ENCODE measurements at regions not wholly inside any gene's neighbourhood (a gene's known extent, or its start where the extent isn't known, plus 50 kb on each side); places are given as distances from the start of the nearest gene placed in this dataset.
"Not testable (repeated sequence)": the region's sequence is repeated elsewhere in the genome, so short reads cannot be mapped to it uniquely, and the experiment has no call there.

GRCh38 chr21:14903172-14903865 lies 161.5 kb downstream of the NRIP1 start:
- no peak for DNase-seq

DNA sequence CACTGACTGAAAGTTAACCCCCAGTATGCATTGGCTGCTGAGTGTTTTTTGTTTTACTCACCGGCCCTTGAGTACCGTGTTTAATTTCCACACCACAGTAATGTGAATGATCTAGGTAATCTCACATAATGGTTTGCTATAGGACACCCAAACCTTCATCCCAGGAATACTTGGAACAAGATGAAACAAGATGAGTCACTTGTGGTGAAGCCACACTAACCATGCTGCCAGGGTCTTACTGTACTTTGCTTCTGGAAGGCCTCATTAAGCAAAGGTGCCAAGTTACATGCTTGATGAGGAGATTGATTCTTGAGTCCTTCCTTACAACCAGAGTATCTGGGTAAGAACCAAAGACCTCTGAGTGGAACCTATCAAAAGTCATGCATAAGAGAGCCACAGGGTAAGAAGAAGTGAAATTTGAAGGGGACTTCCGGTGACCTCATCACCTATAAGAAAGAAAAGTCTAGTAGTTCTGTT lies 163.3 kb downstream of the NRIP1 start:
- DNase-seq = no peak

DNA sequence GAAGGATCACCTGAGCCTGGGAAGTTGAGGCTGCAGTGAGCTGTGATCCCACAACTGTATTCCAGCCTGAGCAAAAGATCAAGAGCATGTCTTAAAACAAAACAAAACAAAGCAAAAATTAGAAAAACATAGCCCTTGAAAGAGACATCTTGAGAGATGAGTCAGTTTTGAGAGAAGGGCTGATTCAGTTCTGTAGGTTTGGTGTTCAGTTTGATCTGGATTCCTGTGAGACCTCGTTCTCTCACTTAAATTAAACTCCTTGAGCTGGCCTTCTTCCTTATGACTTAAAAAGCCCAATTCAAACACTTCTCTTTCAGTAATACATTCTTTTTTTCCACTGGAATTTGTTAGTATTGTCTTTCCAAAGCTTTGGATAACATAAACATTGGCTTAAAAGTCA lies 164.2 kb downstream of the NRIP1 start:
- DNase-seq = no peak

DNA sequence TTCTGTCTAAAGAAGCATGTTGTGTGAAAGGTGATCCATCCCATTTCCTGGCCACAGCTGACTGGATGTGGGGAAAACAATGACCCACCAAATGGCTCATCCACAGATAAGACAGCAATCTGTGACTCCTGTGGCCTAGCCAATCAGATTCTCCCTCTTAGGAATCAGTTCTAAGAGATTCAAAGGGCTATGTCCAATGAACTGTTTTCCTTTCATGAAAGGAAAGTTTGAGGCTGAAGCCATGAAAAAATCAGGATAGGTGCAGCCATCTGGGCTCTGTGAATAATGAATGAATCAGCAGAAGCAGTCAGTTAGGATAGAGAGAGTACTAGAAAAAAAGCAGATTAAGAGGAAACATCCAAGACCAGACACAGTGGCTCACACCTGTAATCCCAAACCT lies 164.7 kb downstream of the NRIP1 start:
- no peak for DNase-seq

DNA sequence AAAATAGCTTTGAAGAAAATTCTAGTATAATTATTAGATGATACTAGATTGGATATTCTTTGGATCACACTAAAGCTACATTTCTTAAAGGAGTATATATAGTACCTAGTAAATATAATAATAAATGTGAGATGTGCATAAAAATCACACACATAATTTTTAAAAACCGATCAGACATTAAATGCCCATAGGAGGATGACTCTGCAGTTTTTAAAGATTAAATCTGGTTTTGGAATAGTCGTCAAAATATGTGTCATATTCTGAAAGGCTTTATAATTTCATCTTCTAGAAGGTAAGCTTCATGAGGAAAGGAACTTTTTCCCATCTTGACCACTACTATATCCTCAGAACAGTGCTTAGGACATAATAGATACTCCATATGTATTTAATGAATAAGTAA lies 169.0 kb downstream of the NRIP1 start:
- no peak for DNase-seq

DNA sequence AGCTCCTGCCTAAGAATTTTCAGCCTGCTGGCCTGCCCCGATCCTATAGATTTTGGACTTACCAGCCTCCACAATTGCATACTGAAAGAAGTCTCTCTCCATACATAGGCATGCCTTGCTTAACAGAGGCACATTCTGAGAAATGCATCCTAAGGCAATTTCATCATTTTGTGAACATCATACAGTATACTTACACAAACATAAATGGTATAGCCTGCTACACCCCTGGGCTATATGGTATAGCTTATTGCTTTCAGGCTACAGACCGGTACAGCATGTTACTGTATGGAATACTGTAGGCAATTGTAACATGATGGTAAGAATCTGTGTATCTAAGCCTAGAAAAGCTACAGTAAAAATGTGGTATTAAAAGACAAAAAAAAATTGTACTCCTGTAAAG lies 174.7 kb downstream of the NRIP1 start:
- no peak for DNase-seq

DNA sequence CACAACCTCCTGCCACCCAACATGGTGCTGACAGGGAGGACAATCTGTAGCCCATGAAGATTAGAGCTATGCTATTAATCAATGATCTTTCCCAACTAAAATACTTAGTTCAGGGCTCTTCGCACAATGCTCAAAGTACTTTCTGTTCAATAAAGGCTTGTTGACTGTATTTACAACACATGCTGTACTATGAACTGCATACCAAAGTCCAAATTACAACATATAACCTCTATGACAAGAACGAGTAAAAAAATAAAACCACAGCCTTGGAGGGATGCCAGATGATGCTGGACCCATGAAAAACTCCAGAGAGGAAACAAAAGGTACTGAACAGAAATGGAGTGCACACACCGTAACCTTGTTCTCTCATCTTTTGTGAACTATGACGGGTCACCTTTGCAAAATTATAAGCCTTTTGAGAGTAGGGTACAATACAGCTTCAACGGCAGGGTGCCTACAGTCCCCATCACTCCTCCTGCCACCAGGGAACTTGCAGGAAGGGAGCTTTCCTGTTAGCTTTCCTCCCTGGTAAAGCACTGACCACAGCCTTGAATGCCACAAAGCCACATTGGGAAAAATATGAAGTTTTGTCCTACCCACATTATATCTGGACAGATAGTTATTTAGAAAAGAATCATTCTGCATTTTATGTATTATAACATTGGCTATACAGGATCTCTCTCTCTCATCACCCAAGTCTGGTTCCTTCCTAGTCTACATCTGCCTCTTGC lies 175.6 kb downstream of the NRIP1 start:
- no peak for DNase-seq

DNA sequence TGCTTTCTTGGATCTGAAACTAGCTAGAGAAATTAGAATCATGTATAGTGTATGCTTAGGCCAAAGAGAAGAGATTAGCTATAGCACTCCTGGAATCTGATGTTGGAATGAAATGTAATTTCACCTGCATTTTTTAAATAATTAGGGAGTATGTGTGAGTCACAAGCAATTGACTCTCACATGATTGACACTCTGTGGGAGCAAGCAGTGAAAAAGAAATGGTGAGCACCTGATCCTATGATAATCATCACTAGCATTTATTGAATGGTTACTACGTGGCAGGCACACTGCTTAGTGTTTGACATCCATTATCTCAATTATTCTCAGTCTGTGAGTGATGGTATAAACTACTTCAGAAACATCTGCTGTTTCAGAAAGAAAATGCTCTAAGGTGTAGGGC lies 176.6 kb downstream of the NRIP1 start:
- no peak for DNase-seq

DNA sequence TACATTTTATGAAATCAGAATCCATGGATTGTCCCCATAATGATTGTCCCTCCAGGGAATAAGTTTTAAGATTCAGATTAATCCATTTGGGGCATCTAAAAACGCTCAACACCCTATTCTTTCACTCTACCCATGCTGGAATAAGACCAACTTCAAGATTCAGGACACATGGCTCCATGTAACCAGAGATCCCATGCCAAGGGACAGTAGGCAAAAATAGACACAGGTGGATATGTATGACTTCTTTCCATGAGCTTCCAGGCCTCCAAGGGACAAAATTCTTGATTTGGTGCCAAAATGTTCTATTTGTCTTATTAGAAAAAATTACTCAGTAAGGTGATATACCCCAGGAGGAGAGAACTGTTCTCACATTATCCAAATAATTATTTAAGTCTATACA lies 178.8 kb downstream of the NRIP1 start:
- DNase-seq = no peak

DNA sequence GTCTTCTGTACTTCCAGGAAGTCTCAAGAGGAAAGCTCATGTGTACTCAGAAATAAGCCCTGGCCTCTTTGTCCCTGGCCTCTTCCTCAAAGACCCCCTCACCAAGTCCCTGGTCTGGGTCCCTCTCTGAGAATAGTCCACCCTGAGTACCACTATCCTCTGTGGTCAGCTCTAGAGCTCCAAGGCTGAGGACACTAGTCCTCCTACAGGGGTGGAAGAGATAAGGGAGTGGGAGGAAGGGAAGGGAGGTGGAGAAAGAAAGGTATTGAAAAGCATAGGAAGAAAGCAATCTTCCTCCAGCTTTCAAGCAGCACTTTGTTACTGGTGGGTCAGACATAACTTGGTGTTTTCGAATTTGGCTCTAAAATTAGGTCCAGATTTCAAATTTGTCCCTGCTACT lies 181.4 kb downstream of the NRIP1 start:
- DNase-seq = no peak

- not testable (repeated sequence) for DNase-seq
These were observed 182.3 kb downstream of the NRIP1 start for GRCh38 chr21:14882545-14882944.

GRCh38 chr21:14881863-14882499 lies 182.8 kb downstream of the NRIP1 start:
- DNase-seq = no peak

DNA sequence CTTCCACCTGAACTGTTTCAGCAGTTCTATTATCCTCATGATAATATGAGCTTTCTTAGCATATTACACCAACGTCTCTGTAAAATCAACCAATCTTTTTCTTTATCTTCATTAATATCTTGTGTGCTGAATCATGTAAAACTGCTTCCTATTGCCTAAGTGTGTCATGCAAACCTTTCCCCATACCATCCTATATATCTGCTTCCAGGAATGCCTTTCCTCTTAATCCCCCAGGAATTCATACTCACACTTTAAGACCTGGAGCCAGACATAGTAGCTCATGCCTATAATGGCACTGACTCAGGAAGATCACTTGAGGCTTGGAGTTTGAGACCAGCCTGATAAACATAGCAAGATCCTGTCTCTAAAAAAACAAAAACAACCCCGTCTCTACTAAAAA lies 183.9 kb downstream of the NRIP1 start:
- no peak for DNase-seq

GRCh38 chr21:14879458-14879857 lies 185.3 kb downstream of the NRIP1 start:
- no peak for DNase-seq

DNA sequence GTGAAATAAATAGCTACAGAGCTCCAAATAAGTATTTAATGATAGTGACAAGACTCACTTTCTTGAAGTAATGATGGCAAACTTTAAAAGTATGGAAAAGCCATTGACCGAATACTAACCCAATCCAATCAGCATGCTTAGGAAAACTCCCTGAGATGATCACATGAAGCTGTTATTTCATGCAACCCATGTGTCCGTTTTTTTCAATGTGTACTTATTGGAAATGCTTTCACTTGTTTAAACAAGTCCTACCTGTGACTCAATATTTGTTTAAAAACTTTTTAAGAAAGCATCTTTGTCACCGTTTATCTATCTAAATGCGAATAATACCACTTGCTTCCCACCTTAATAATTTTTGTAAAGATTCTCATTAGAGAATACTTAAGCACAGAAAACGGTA lies 185.8 kb downstream of the NRIP1 start:
- DNase-seq = no peak

- DNase-seq = no peak
These were observed 187.1 kb downstream of the NRIP1 start for GRCh38 chr21:14877581-14878228.

GRCh38 chr21:14876524-14876840 lies 188.3 kb downstream of the NRIP1 start:
- DNase-seq = no peak

- DNase-seq = no peak
These were observed 188.9 kb downstream of the NRIP1 start for GRCh38 chr21:14875704-14876523.

DNA sequence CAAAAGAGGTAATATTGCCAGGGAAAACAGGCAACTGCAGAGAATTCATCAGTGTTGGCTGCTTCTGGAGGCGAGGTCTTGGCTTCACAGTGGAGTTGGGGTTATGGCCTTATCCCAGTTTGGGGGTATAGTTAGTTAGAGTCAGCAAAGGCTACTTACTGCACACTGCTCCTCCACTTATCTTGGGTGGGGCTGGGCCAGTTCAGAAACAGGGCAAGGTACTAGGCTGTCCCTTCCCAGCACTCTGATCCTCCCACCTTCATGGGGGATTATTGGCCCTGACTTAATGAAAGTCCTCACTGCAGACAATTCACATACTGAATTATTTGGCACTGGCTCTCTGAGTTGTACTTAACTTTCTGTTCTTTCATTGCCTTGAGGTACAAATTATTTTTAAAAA lies 189.6 kb downstream of the NRIP1 start:
- no peak for DNase-seq

- DNase-seq = no peak
These were observed 190.4 kb downstream of the NRIP1 start for GRCh38 chr21:14874379-14874778.

- DNase-seq = no peak
These were observed 192.9 kb downstream of the NRIP1 start for GRCh38 chr21:14871861-14872260.

GRCh38 chr21:14870853-14871149 lies 194.0 kb downstream of the NRIP1 start:
- DNase-seq = no peak
